HAP-1 (cell line): ENCODE measurements at regions not wholly inside any gene's neighbourhood (a gene's known extent, or its start where the extent isn't known, plus 50 kb on each side); places are given as distances from the start of the nearest gene placed in this dataset.
A peak's percentile ranks its signal among the peaks of the same experiment; 100 is the strongest.

ENCODE experiments used
- DNase-seq, 2 experiments: peaks; one replicate each; pipeline ENCODE4 v3.0.0-alpha.2; 2016 to 2020; ENCODE audit warnings: low spot score in 2 of 2
- H3K27me3 ChIP-seq: fragments of 250-450 bp; sonication (Bioruptor Pico); 2 replicates; pipeline ENCODE4 v1.5.1; 2020; ENCODE audit warnings: low read depth, mild to moderate bottlenecking, moderate library complexity
- H3K36me3 ChIP-seq: fragments of 250-450 bp; sonication (Bioruptor Pico); replicated peaks from 2 replicates; pipeline ENCODE4 v1.5.1; 2020; ENCODE audit warnings: mild to moderate bottlenecking
- H3K4me1 ChIP-seq: fragments of 250-450 bp; sonication (Bioruptor Pico); 2 replicates; pipeline ENCODE4 v1.5.1; 2020; ENCODE audit warnings: mild to moderate bottlenecking
- H3K4me3 ChIP-seq: fragments of 250-450 bp; sonication (Bioruptor Pico); 2 replicates; pipeline ENCODE4 v1.5.1; 2020; ENCODE audit warnings: mild to moderate bottlenecking, moderate library complexity
- H3K9me3 ChIP-seq: fragments of 250-450 bp; sonication (Bioruptor Pico); 2 replicates; pipeline ENCODE4 v1.5.1; 2020; ENCODE audit warnings: mild to moderate bottlenecking, moderate library complexity
- in situ Hi-C: fragments of 300-500 bp; cut with MboI; formaldehyde crosslinking; loops from 3 replicates; pipeline ENCODE4 v1.14.3; 2020; ENCODE audit warnings: low sequenced_read_pairs, inconsistent platforms, mixed read lengths

DNA sequence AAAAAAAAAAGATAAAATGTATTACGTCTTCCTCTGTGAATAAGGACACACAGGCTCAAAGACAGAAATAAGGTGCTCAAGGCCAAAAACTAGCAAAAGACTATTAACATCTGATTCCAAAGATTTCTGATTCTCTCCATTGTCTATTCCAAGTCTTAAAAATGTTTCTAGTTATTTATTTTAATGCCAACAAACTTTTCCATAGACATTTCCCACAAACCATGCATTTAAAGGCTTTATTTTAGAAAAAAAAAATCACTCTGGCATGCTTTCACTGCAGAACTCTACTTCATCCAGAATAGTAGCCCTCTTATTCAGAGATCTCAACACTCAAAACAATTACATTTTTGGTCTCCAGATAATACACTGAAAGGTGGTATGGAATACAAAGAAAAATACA, 545.0 kb upstream of the TENM3 start:
- Histone ChIP-seq H3K27me3 (no peaks in the 10 kb centered on the region), H3K4me1 (peaks cover 2% of the 10 kb centered on the region), H3K36me3 (no peaks in the 10 kb centered on the region), H3K9me3 (no peaks in the 10 kb centered on the region), H3K4me3 (no peak overlapping the region)
- in situ Hi-C loops: no loop called here
- DNase-seq: no peak

DNA sequence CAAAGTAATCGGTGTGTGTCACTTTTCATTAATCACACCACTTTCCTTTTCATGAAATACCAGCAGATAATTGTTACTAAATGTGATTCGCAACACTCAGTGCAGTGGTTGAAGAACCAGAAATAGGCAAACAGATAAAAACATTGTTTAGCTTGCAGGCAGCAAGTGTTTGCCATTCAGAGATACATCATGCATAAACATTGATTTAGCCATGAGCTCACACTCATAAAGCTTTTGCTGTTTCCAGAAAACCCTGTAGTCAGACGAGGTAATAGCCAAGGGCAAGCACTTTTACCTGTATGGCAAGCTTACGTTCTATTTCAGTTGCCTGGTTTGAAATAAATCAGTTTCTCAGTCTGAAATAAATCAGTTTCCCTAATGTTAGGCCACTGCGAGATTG, 542.0 kb upstream of the TENM3 start:
- DNase-seq: no peak
- Histone ChIP-seq H3K36me3 (no peaks in the 10 kb centered on the region), H3K27me3 (no peaks in the 10 kb centered on the region), H3K9me3 (no peaks in the 10 kb centered on the region), H3K4me1 (peaks cover 3% of the 10 kb centered on the region), H3K4me3 (no peak overlapping the region)
- in situ Hi-C loops: no loop called here

DNA sequence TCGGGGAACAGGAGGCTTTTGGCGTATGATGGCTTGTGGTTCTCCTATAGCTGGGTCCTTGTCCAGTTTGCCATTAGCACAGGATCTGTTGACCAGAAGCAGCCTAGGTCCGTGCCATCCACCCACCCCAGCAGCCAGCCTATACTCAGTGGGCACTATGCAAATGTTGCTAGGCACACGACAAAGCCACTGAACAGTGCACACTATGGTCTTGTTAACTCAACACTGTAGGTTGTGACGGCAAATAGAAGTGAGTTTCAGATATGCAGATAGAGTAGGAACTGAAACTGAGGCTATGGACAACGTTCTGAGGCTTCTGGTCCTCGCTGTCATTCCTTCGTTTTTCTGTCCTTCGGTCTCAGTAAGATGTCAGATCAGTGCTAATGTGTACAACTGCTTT, 541.3 kb upstream of the TENM3 start:
- H3K4me3 ChIP-seq: no peak overlapping the region
- no peaks in the 10 kb centered on the region for H3K27me3 ChIP-seq
- in situ Hi-C loops: no loop called here
- H3K9me3 ChIP-seq: no peaks in the 10 kb centered on the region
- peaks cover 3% of the 10 kb centered on the region for H3K4me1 ChIP-seq
- H3K36me3 ChIP-seq: no peaks in the 10 kb centered on the region
- no peak for DNase-seq

DNA sequence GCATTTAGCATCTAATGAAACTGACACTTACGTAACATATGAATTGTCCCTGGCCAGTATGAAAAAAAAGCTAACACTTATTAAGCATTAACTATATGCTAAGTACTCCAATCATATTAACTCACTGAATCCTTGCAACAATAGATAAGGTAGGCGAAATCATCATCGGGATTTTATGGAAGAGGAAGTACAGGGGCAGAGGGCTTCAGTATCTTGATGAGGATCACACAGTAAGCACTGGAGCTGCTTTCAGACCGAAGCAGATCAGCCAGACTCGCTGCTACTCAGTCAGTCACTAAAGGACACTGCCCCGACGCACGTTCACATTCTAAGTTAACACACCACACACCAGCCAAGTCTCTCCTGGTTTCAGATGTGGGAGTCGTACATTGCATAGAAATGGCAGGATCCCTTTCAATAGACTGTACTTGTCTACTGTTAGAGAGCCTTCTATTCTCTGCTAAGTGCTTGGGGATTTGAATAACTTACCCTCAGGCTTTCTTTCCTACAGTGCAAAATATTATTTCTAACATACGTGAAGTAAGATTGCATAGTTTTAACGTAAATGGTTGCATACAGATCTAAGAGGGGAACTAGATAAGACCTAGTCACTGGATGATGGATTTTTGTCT, 540.2 kb upstream of the TENM3 start:
- H3K4me3 ChIP-seq: no peak overlapping the region
- peaks cover 3% of the 10 kb centered on the region for H3K4me1 ChIP-seq
- H3K27me3 ChIP-seq: no peaks in the 10 kb centered on the region
- no peaks in the 10 kb centered on the region for H3K36me3 ChIP-seq
- in situ Hi-C loops: no loop called here
- no peaks in the 10 kb centered on the region for H3K9me3 ChIP-seq
- DNase-seq: peak; percentile 35 to 53

DNA sequence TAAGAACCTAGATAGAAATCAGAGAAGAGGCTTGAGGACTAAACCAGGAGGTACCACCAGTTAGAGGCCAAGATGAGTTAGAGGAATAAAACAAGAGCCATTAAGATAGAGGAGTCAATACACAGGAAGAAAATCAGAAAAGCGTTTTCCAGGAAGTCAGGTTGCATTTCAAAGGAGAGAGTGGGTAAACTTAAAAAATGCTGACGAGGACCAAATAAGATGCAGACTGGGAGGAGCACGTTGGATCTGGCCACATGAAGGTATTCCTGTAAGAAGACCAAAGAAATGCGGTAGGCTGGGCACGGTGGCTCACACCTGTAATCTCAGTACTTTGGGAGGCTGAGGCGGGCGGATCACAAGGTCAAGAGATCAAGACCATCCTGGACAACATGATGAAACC, 533.1 kb upstream of the TENM3 start:
- in situ Hi-C loops: no loop called here
- no peak for DNase-seq
- Histone ChIP-seq H3K4me1 (no peaks in the 10 kb centered on the region), H3K36me3 (no peaks in the 10 kb centered on the region), H3K9me3 (no peaks in the 10 kb centered on the region), H3K4me3 (no peak overlapping the region), H3K27me3 (no peaks in the 10 kb centered on the region)

DNA sequence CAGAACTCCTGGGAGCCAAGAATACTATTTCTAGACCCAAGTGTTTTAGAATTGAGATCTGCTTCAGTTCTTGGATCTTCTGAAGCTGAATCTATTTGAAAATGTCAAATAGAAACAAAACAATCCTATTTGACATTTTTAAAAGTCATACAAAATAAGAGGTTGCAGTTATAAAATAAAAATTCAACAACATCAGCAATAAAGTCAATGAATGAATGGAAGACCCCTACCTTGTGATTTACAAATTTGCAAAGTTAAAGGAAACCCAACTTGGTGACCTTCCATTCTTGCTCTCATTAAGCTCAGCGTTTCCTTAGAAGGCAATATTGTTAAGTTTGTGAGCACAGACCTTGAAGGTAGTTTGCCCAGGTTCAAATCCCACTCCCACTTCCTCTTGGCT, 531.8 kb upstream of the TENM3 start:
- Histone ChIP-seq H3K27me3 (no peaks in the 10 kb centered on the region), H3K36me3 (no peaks in the 10 kb centered on the region), H3K9me3 (no peaks in the 10 kb centered on the region), H3K4me1 (no peaks in the 10 kb centered on the region), H3K4me3 (no peak overlapping the region)
- in situ Hi-C loops: no loop called here
- DNase-seq: no peak

DNA sequence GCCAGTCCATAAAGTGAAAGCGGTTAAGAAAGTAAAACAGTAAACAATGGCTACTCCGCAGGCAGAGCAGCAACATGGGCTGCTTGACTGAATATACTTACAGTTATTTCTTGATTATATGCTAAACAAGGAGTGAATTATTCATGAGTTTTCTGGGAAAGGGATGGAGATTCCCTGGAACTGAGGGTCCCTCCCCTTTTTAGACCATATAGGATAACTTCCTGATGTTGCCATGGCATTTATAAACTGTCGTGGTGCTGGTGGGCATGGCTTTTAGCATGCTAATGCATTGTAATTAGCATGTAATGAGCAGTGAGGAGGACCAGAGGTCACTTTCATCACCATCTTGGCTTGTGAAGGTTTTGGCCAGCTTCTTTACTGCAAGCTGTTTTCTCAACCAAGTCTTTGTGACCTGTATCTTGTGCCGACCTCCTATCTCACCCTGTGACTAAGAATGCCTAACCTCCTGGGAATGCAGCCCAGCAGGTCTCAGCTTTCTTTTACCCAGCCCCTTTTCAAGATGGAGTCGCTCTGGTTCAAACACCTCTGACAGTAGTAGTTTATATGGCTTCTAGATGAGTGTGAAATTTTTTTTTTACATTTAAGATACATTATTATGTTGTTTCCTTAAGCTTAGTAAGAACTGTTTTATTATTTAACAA, 514.8 kb upstream of the TENM3 start:
- in situ Hi-C loops: no loop called here
- peaks cover 7% of the 10 kb centered on the region; the same call in 1 of the 2 replicates for H3K9me3 ChIP-seq
- no peak for DNase-seq
- no peaks in the 10 kb centered on the region for H3K36me3 ChIP-seq
- no peaks in the 10 kb centered on the region for H3K4me1 ChIP-seq
- no peaks in the 10 kb centered on the region for H3K27me3 ChIP-seq
- no peak overlapping the region for H3K4me3 ChIP-seq

DNA sequence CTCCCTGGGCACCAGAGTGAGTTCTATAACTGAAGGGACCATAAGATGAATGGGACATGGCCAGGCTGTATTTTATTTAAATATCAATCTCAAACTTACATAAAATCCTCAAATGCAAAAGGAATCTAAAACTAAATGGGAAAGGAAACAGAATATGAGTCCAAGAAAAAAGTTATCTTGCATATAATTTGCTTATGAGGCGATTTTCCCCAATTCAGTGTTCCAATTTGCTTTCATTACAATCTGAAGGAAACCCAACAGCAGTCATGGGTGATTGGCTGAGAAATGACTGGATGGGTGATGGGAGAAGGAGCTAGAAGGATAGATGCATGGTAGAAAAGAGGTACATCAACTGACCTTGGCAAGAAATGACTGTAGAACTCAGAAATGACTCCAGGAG, 511.3 kb upstream of the TENM3 start:
- Histone ChIP-seq H3K4me1 (no peaks in the 10 kb centered on the region), H3K36me3 (no peaks in the 10 kb centered on the region), H3K4me3 (no peak overlapping the region), H3K27me3 (no peaks in the 10 kb centered on the region), H3K9me3 (no peaks in the 10 kb centered on the region)
- no peak for DNase-seq
- in situ Hi-C loops: no loop called here

DNA sequence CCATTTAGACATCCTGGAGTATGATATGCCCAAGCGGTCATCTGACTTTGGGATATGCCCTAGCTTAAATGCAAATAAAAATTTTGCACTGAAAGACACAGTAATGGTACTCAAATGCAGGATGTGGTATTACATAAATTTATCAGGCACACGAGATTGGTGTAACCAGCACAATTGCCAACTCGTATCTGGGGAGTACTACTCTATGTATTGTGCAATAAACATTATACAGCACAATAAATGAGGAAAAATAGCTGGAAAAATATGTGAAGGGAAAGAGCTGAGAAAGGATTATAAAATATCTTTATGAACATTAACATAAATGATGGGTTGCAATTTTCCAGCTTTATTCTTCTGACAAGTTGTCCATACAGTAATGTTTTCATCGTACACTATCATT, 505.5 kb upstream of the TENM3 start:
- in situ Hi-C loops: no loop called here

DNA sequence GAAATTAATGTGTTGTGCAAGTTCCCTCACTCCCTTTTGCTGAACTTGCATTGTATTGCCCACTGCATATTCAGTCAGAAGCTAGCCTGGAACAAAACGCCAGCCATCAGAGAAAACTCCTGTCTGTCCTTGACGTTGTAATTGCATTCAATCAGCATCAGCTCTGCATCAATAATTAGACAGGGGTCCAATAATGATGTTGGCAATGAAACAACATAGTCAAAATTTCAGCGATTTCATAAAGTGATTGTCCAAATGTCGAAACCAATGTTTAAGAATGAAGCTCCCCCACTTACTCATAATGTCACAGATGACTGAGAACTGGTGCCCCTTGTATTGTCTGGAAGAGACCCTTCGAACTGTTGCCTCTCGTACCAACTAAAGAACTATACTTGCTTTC, 504.2 kb upstream of the TENM3 start:
- in situ Hi-C loops: no loop called here
- no peaks in the 10 kb centered on the region for H3K27me3 ChIP-seq
- H3K9me3 ChIP-seq: no peaks in the 10 kb centered on the region
- no peak overlapping the region for H3K4me3 ChIP-seq
- DNase-seq: no peak
- no peaks in the 10 kb centered on the region for H3K4me1 ChIP-seq
- no peaks in the 10 kb centered on the region for H3K36me3 ChIP-seq

More for the DNA sequence above, 505.5 kb upstream of the TENM3 start:
- no peaks in the 10 kb centered on the region for H3K4me1 ChIP-seq
- DNase-seq: no peak
- H3K36me3 ChIP-seq: no peaks in the 10 kb centered on the region
- no peaks in the 10 kb centered on the region for H3K9me3 ChIP-seq
- no peak overlapping the region for H3K4me3 ChIP-seq
- no peaks in the 10 kb centered on the region for H3K27me3 ChIP-seq

DNA sequence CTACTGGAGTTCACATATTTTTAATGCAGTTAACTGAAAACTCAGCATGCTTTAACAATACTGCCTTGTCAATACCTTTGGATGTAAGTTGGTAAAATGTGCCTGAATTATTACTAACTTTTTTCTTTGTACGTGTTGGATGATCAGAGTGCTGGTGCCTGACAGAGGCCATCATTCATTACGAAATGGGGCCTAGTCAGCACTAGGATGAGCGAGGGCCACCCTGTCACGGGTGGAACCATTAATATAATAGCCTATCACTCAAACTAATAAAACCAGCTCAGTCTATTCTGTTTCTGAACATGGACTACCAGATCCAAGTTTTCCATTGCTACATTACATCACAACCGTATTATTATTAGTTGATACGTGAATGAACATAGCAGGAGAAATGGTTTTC, 501.7 kb upstream of the TENM3 start:
- in situ Hi-C loops: no loop called here
- no peak for DNase-seq
- Histone ChIP-seq H3K4me3 (no peak overlapping the region), H3K9me3 (no peaks in the 10 kb centered on the region), H3K4me1 (peaks cover 8% of the 10 kb centered on the region; the same call in 1 of the 2 replicates), H3K27me3 (no peaks in the 10 kb centered on the region), H3K36me3 (no peaks in the 10 kb centered on the region)

DNA sequence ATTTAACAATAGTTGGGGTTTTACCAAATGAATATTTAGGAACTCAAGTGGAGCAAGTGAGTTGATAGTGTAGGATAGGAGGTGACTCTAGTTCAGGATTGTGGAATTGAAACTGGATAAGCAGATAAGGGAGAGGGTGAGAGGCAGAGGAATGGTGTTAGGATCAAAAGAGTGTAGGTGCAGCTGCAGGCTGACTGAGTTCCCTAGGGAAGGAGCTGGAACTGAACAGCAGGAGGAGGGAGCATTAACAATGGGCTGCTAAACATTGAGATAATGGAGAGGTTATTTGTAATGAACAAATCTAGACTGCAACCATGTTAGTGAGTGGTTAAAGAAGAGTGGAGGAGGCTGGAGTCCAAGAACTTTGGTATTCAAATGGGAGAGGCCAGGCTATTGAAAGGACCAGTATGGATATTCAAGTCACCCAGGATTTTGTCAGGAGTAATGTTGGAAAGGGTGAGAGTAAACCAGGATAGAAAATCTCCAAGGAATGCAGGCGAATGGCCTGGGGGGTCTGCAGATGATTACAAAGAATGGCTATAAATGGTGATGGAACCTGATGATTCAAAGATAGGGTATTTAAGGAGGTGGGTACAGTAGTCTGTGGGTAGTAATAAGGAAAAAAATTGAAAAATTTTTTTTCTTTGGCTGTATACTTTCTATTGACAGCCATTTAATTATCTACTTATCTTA, 497.1 kb upstream of the TENM3 start:
- in situ Hi-C loops: no loop called here
- no peak overlapping the region for H3K4me3 ChIP-seq
- no peaks in the 10 kb centered on the region for H3K36me3 ChIP-seq
- no peaks in the 10 kb centered on the region for H3K27me3 ChIP-seq
- H3K9me3 ChIP-seq: no peaks in the 10 kb centered on the region
- peaks cover 18% of the 10 kb centered on the region for H3K4me1 ChIP-seq
- DNase-seq: peak; percentile 44 to 63

DNA sequence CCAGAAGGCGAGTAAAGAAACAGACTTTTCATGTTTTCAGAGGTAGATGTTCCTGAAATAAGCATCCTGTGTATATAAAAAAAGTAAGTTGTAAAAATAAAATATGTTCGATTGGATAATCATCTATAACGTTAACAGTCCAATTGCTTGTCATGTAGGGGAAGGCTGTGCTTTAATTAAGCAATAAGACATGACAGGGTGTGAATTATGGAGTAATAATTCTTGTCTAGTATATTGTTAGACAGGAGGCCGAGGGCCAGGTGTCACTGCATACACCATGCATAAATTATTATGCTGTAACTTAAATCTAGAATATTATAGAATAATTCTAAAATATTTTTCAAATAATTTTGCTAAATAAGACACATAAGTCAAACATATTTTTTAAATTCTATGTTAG, 494.6 kb upstream of the TENM3 start:
- in situ Hi-C loops: no loop called here

DNA sequence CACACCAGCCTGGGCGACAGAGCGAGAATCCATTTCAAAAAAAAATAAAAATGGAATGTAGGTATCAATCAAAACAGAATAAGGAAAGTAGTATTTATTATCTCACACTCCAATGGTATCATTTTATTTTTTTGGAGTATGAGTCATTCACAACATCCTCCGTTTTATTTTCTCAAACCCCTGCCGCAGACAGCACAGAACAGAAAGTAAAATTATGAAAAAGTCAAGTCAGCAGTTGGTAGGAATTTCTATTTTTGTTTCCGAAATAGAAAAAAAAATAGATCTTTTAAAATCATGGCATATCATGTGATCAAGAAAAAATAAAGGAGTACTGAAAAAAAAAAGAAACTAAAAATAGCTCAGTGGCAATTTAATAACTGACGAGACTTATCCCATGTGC, 490.7 kb upstream of the TENM3 start:
- Histone ChIP-seq H3K27me3 (no peaks in the 10 kb centered on the region), H3K36me3 (no peaks in the 10 kb centered on the region), H3K4me3 (no peak overlapping the region), H3K9me3 (no peaks in the 10 kb centered on the region), H3K4me1 (peaks cover 30% of the 10 kb centered on the region)
- in situ Hi-C loops: no loop called here
- no peak for DNase-seq

More for the DNA sequence above, 494.6 kb upstream of the TENM3 start:
- H3K27me3 ChIP-seq: no peaks in the 10 kb centered on the region
- H3K36me3 ChIP-seq: no peaks in the 10 kb centered on the region
- no peak overlapping the region for H3K4me3 ChIP-seq
- H3K9me3 ChIP-seq: no peaks in the 10 kb centered on the region
- H3K4me1 ChIP-seq: peaks cover 18% of the 10 kb centered on the region
- no peak for DNase-seq
